Fibroblast of upper back skin (primary cell): ENCODE measurements at regions not wholly inside any gene's neighbourhood (a gene's known extent, or its start where the extent isn't known, plus 50 kb on each side); places are given as distances from the start of the nearest gene placed in this dataset.

Source experiments
- DNase-seq: peaks from one replicate; pipeline ENCODE4 v3.0.0-alpha.2; 2013

GRCh38 chr6:149218915-149219314 lies 98.6 kb upstream of the TAB2 start:
- no peak for DNase-seq

GRCh38 chr6:149220882-149221773 lies 96.4 kb upstream of the TAB2 start:
- no peak for DNase-seq

- DNase-seq: peak; percentile 78
Measured at GRCh38 chr6:149221774-149222070, 95.8 kb upstream of the TAB2 start.

GRCh38 chr6:149223120-149223903 lies 94.2 kb upstream of the TAB2 start:
- DNase-seq: no peak

GRCh38 chr6:149223904-149224351 lies 93.6 kb upstream of the TAB2 start:
- no peak for DNase-seq

GRCh38 chr6:149224399-149224798 lies 93.1 kb upstream of the TAB2 start:
- DNase-seq: no peak

GRCh38 chr6:149225370-149225769 lies 92.1 kb upstream of the TAB2 start:
- DNase-seq: no peak

GRCh38 chr6:149225946-149226345 lies 91.6 kb upstream of the TAB2 start:
- DNase-seq: no peak

- DNase-seq: no peak
Measured at GRCh38 chr6:149227796-149228195, 89.7 kb upstream of the TAB2 start.

GRCh38 chr6:149228311-149228955 lies 89.1 kb upstream of the TAB2 start:
- no peak for DNase-seq

- DNase-seq: no peak
Measured at GRCh38 chr6:149229096-149229495, 88.4 kb upstream of the TAB2 start.

GRCh38 chr6:149230712-149231460 lies 86.6 kb upstream of the TAB2 start:
- DNase-seq: no peak

- no peak for DNase-seq
Measured at GRCh38 chr6:149231778-149232177, 85.7 kb upstream of the TAB2 start.

- peak; percentile 88 for DNase-seq
Measured at GRCh38 chr6:149233056-149233715, 84.3 kb upstream of the TAB2 start.

GRCh38 chr6:149234051-149234962 lies 83.2 kb upstream of the TAB2 start:
- peak; percentile 66 for DNase-seq

- peak; percentile 82 for DNase-seq
Measured at GRCh38 chr6:149235130-149235561, 82.4 kb upstream of the TAB2 start.

- DNase-seq: peak; percentile 52
Measured at GRCh38 chr6:149236589-149236988, 80.9 kb upstream of the TAB2 start.

- no peak for DNase-seq
Measured at GRCh38 chr6:149237464-149237863, 80.0 kb upstream of the TAB2 start.

- DNase-seq: no peak
Measured at GRCh38 chr6:149239573-149240209, 77.8 kb upstream of the TAB2 start.

- peak; percentile 13 for DNase-seq
Measured at GRCh38 chr6:149242883-149243282, 74.6 kb upstream of the TAB2 start.

GRCh38 chr6:149244105-149244504 lies 73.4 kb upstream of the TAB2 start:
- no peak for DNase-seq
